Panc1 (cell line): ENCODE measurements at regions not wholly inside any gene's neighbourhood (a gene's known extent, or its start where the extent isn't known, plus 50 kb on each side); places are given as distances from the start of the nearest gene placed in this dataset.

Source experiments
- POLR2AphosphoS5 ChIP-seq: IDR thresholded peaks from 2 replicates; pipeline ENCODE4 v1.6.1; 2012; ENCODE audit warnings: mild to moderate bottlenecking, low read depth, low read length, moderate library complexity
- TCF7L2 ChIP-seq: IDR thresholded peaks from 2 replicates; pipeline ENCODE4 v1.6.1; 2011; ENCODE audit warnings: mild to moderate bottlenecking, low read depth, low read length, inconsistent platforms
- TF ChIP-seq, protein P1 (sequence below): fragments of 450-650 bp; IDR thresholded peaks from 2 replicates; pipeline ENCODE4 v1.5.1; 2017; ENCODE audit warnings: mild to moderate bottlenecking
- TF ChIP-seq, protein P2 (sequence below), 2 experiments: IDR thresholded peaks; 2 replicates each; pipeline ENCODE4 v1.6.1; 2011 to 2012; ENCODE audit warnings: low read depth in 2 of 2, control low read depth in 1 of 2, low read length in 1 of 2, mild to moderate bottlenecking in 1 of 2, moderate library complexity in 1 of 2; ENCODE audit not compliant: insufficient read depth in 1 of 2

DNA sequence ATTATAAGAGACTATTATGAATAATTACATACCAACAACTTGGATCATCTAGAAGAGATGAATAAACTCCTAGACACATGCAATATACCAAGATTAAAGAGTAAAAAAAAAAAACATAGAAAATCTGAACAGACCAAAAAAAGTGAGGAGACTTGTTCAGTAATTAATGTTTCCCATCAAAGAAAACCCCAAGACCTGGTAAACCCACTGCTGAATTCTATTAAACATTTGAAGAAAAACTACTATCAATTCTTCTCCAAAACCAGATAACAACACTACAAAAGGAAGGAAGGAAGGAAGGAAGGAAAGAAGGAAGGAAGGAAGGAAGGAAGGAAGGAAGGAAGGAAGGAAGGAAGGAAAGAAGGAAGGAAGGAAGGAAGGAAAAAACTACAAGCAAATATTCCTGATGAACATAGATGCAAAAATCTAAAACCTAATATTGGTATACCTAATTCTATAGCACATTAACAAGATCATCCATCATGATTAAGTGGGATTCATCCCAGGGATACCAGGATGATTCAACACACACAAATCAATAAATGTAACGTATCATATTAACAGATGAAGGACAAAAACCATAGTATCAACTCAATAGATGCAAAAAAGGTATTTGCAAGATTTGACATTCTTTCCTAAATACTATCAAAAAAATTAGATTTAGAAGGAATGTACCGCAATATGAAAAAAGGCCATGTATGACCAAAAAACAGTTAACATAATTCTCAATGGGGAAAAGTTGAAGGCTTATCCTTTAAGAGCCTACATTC, 445.5 kb downstream of the KCNH5 start:
- TF ChIP-seq POLR2AphosphoS5: no peak
- TF ChIP-seq, protein P1, sequence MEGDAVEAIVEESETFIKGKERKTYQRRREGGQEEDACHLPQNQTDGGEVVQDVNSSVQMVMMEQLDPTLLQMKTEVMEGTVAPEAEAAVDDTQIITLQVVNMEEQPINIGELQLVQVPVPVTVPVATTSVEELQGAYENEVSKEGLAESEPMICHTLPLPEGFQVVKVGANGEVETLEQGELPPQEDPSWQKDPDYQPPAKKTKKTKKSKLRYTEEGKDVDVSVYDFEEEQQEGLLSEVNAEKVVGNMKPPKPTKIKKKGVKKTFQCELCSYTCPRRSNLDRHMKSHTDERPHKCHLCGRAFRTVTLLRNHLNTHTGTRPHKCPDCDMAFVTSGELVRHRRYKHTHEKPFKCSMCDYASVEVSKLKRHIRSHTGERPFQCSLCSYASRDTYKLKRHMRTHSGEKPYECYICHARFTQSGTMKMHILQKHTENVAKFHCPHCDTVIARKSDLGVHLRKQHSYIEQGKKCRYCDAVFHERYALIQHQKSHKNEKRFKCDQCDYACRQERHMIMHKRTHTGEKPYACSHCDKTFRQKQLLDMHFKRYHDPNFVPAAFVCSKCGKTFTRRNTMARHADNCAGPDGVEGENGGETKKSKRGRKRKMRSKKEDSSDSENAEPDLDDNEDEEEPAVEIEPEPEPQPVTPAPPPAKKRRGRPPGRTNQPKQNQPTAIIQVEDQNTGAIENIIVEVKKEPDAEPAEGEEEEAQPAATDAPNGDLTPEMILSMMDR: no peak
- TF ChIP-seq, protein P2, sequence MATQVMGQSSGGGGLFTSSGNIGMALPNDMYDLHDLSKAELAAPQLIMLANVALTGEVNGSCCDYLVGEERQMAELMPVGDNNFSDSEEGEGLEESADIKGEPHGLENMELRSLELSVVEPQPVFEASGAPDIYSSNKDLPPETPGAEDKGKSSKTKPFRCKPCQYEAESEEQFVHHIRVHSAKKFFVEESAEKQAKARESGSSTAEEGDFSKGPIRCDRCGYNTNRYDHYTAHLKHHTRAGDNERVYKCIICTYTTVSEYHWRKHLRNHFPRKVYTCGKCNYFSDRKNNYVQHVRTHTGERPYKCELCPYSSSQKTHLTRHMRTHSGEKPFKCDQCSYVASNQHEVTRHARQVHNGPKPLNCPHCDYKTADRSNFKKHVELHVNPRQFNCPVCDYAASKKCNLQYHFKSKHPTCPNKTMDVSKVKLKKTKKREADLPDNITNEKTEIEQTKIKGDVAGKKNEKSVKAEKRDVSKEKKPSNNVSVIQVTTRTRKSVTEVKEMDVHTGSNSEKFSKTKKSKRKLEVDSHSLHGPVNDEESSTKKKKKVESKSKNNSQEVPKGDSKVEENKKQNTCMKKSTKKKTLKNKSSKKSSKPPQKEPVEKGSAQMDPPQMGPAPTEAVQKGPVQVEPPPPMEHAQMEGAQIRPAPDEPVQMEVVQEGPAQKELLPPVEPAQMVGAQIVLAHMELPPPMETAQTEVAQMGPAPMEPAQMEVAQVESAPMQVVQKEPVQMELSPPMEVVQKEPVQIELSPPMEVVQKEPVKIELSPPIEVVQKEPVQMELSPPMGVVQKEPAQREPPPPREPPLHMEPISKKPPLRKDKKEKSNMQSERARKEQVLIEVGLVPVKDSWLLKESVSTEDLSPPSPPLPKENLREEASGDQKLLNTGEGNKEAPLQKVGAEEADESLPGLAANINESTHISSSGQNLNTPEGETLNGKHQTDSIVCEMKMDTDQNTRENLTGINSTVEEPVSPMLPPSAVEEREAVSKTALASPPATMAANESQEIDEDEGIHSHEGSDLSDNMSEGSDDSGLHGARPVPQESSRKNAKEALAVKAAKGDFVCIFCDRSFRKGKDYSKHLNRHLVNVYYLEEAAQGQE (IDR thresholded peaks at IDR 0.05; ENCODE audit: insufficient read depth in 1 of 2, low read depth in 2 of 2, low read length in 1 of 2): no peak
- TF ChIP-seq TCF7L2: no peak
